Endodermal cell (in vitro differentiated cells): ENCODE measurements at regions not wholly inside any gene's neighbourhood (a gene's known extent, or its start where the extent isn't known, plus 50 kb on each side); places are given as distances from the start of the nearest gene placed in this dataset.

ENCODE experiments used
- DNase-seq: peaks from one replicate; pipeline ENCODE4 v3.0.0-alpha.2; 2017
- H3K27ac ChIP-seq: 2 replicates; pipeline ENCODE4 v1.5.1; 2013; ENCODE audit warnings: mild to moderate bottlenecking, low read depth, low read length, moderate library complexity
- H3K27me3 ChIP-seq: 2 replicates; pipeline ENCODE4 v1.6.1; 2013; ENCODE audit warnings: mild to moderate bottlenecking, low read length, moderate library complexity; ENCODE audit not compliant: insufficient read depth, control insufficient read depth, poor library complexity, severe bottlenecking
- H3K36me3 ChIP-seq: 2 replicates; pipeline ENCODE4 v1.7.0; 2013; ENCODE audit warnings: mild to moderate bottlenecking, low read length, moderate library complexity; ENCODE audit not compliant: control insufficient read depth, insufficient read depth
- H3K4me1 ChIP-seq: one replicate; pipeline ENCODE4 v1.7.0; 2013; ENCODE audit warnings: low read length; ENCODE audit not compliant: control insufficient read depth, insufficient read depth
- H3K4me3 ChIP-seq: 2 replicates; pipeline ENCODE4 v1.5.1; 2013; ENCODE audit warnings: mild to moderate bottlenecking, low read length, moderate library complexity
- H3K9ac ChIP-seq: 2 replicates; pipeline ENCODE4 v1.6.1; 2013; ENCODE audit warnings: mild to moderate bottlenecking, low read length, moderate library complexity; ENCODE audit not compliant: poor library complexity, severe bottlenecking; ENCODE audit errors: extremely low read depth
- H3K9me3 ChIP-seq: 2 replicates; pipeline ENCODE4 v1.6.1; 2013; ENCODE audit warnings: mild to moderate bottlenecking, low read length, moderate library complexity; ENCODE audit not compliant: control insufficient read depth
- H3K27ac Mint-ChIP-seq: 2 replicates; pipeline ENCODE4 v1.8.0; 2020; ENCODE audit warnings: mixed read lengths
- H3K27me3 Mint-ChIP-seq: 2 replicates; pipeline ENCODE4 v1.8.0; 2021; ENCODE audit warnings: mild to moderate bottlenecking, mixed read lengths; ENCODE audit not compliant: insufficient read depth
- H3K36me3 Mint-ChIP-seq: 2 replicates; pipeline ENCODE4 v1.8.0; 2020; ENCODE audit warnings: low read depth, mixed read lengths
- H3K4me1 Mint-ChIP-seq: 2 replicates; pipeline ENCODE4 v1.8.0; 2020; ENCODE audit warnings: mixed read lengths
- H3K4me3 Mint-ChIP-seq: 2 replicates; pipeline ENCODE4 v1.8.0; 2020; ENCODE audit warnings: mild to moderate bottlenecking, moderate library complexity, mixed read lengths
- H3K9me3 Mint-ChIP-seq: 2 replicates; pipeline ENCODE4 v1.8.0; 2020; ENCODE audit warnings: mild to moderate bottlenecking, mixed read lengths
- WGBS, 2 experiments: methylation state at CpG; one replicate each; pipeline versions ENCODE4 v1.1.5 to v1.1.7; 2013; ENCODE audit warnings: missing lambda C conversion rate in 2 of 2, mixed read lengths in 1 of 2; ENCODE audit not compliant: insufficient coverage in 1 of 2, insufficient read length in 1 of 2; 5-methylcytosine and 5-hydroxymethylcytosine counted together
- TF ChIP-seq, protein P1 (sequence below): fragments of 200-600 bp; sonication (generic); conservative IDR thresholded peaks from 2 replicates; pipeline ENCODE4 v1.5.0; 2021; ENCODE audit warnings: antibody characterized with exemption, mild to moderate bottlenecking

DNA sequence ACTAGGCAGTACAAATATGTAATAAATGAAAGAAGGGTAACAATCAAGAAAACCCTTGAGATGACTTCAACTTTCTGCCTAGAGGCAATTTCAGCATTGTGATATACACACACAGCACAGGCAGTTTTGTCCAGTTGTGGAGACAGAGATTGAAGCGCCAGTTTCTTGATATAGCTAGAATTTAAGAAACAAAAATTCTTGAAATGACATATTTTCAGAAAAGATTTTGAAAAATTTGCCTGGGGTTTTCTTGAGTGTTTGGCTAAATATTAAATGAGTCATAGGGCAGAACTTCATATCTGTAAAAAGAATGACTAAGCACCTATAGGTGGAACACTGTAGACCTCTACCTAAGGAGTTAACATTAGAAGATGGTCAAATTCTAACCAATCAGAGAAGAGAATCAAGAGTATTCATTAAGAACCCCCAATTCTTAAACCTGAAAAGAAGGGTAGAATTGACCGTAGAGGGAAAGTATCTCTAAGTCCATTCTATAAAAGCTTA is 1266.8 kb upstream of the TMEFF2 start:
- 100% methylated on average over 1 to 2 of the region's 2 CpGs for WGBS, 2 experiments

DNA sequence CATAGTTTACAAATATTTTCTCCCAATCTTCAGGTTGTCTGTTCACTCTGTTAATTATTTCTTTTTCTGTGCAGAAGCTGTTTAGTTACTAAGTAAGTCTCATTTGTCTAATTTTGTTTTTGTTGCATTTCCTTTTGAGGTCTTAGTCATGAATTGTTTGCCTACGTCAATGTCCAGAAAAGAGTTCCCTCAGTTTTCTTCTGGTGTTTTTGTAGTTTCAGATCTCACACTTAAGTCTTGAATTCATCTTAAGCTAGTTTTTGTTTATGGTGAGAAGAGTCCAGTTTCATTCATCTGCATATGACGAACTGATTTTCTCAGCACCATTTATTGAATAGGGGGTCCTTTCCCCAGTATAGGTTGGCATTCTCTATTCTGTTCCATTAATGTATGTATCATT is 1252.2 kb upstream of the TMEFF2 start:
- Histone ChIP-seq H3K4me1 (no peaks in the 10 kb centered on the region), H3K4me3 (no peak overlapping the region), H3K36me3 (no peaks in the 10 kb centered on the region), H3K9me3 (no peaks in the 10 kb centered on the region), H3K27me3 (no peaks in the 10 kb centered on the region), H3K27ac (no peak overlapping the region), H3K9ac (no peak overlapping the region)
- Mint-ChIP-seq H3K36me3 (no peaks in the 10 kb centered on the region), H3K9me3 (peaks cover 3% of the 10 kb centered on the region), H3K27ac (no peak overlapping the region), H3K27me3 (peaks cover 2% of the 10 kb centered on the region), H3K4me1 (no peaks in the 10 kb centered on the region), H3K4me3 (no peak overlapping the region)
- TF ChIP-seq, protein P1, sequence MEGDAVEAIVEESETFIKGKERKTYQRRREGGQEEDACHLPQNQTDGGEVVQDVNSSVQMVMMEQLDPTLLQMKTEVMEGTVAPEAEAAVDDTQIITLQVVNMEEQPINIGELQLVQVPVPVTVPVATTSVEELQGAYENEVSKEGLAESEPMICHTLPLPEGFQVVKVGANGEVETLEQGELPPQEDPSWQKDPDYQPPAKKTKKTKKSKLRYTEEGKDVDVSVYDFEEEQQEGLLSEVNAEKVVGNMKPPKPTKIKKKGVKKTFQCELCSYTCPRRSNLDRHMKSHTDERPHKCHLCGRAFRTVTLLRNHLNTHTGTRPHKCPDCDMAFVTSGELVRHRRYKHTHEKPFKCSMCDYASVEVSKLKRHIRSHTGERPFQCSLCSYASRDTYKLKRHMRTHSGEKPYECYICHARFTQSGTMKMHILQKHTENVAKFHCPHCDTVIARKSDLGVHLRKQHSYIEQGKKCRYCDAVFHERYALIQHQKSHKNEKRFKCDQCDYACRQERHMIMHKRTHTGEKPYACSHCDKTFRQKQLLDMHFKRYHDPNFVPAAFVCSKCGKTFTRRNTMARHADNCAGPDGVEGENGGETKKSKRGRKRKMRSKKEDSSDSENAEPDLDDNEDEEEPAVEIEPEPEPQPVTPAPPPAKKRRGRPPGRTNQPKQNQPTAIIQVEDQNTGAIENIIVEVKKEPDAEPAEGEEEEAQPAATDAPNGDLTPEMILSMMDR = no peak
- WGBS, 2 experiments = 98 to 100% methylated on average over 1 to 2 of the region's 2 CpGs
- DNase-seq = no peak

More for the DNA sequence above, 1266.8 kb upstream of the TMEFF2 start:
- H3K4me1 Mint-ChIP-seq = no peaks in the 10 kb centered on the region
- TF ChIP-seq, protein P1 = no peak
- H3K27ac Mint-ChIP-seq = no peak overlapping the region
- H3K4me3 Mint-ChIP-seq = no peak overlapping the region
- H3K27ac ChIP-seq = no peak overlapping the region
- H3K9ac ChIP-seq = no peak overlapping the region
- H3K4me1 ChIP-seq = no peaks in the 10 kb centered on the region
- DNase-seq = no peak
- H3K27me3 ChIP-seq = no peaks in the 10 kb centered on the region
- no peaks in the 10 kb centered on the region for H3K27me3 Mint-ChIP-seq
- no peaks in the 10 kb centered on the region for H3K36me3 Mint-ChIP-seq
- no peak overlapping the region for H3K4me3 ChIP-seq
- no peaks in the 10 kb centered on the region for H3K36me3 ChIP-seq
- H3K9me3 ChIP-seq = no peaks in the 10 kb centered on the region
- H3K9me3 Mint-ChIP-seq = peaks cover under 1% of the 10 kb centered on the region

DNA sequence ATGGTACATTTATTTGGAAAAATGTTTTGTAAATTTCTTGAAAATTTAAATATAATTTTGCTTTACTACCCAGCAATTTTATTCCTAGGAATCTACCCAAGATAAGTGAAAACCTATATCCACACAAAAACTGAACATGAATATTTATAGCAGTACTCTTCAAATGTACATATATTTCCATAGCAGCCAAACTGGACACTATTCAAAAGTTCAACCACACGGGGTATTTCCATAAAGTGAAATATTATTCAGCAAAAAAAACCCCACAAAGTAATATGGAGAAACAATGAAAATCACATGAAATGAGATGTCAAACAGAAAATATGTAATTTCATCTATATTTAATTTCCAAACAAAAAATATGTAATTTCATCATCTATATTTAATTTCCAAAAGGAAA is 1247.6 kb upstream of the TMEFF2 start:
- Histone ChIP-seq H3K36me3 (no peaks in the 10 kb centered on the region), H3K27me3 (no peaks in the 10 kb centered on the region), H3K4me3 (no peak overlapping the region), H3K9ac (no peak overlapping the region), H3K27ac (no peak overlapping the region), H3K9me3 (no peaks in the 10 kb centered on the region), H3K4me1 (peaks cover 3% of the 10 kb centered on the region)
- TF ChIP-seq, protein P1 = no peak
- no peak for DNase-seq
- Mint-ChIP-seq H3K9me3 (no peaks in the 10 kb centered on the region), H3K4me1 (peaks cover 12% of the 10 kb centered on the region), H3K27me3 (no peaks in the 10 kb centered on the region), H3K36me3 (no peaks in the 10 kb centered on the region), H3K4me3 (no peak overlapping the region), H3K27ac (no peak overlapping the region)
- 92% methylated on average over 1 of the region's 1 CpG; no CpG with 5 or more reads in 1 of the 2 experiments for WGBS, 2 experiments
